ENCODE measurements at regions not wholly inside any gene's neighbourhood (a gene's known extent, or its start where the extent isn't known, plus 50 kb on each side); places are given as distances from the start of the nearest gene placed in this dataset.

- Mint-ChIP-seq H3K36me3 (ENCODE audit: low read depth, unreplicated experiment) (peaks cover 19% of the 10 kb centered on the region), H3K4me3 (ENCODE audit: unreplicated experiment) (no peak overlapping the region), H3K4me1 (ENCODE audit: low read depth, unreplicated experiment) (peaks cover 21% of the 10 kb centered on the region), H3K27ac (ENCODE audit: unreplicated experiment) (no peak overlapping the region), H3K9me3 (ENCODE audit: unreplicated experiment) (no peaks in the 10 kb centered on the region), H3K27me3 (ENCODE audit: low read depth, unreplicated experiment) (no peaks in the 10 kb centered on the region)
- H3K4me1 ChIP-seq (ENCODE audit: insufficient read depth, low read length) = no peaks in the 10 kb centered on the region
- H2AFZ ChIP-seq (ENCODE audit: low read depth, low read length) = no peak overlapping the region
- no peaks in the 10 kb centered on the region for H3K27me3 ChIP-seq (ENCODE audit: insufficient read depth, low read length)
- no peak overlapping the region for H3K4me2 ChIP-seq (ENCODE audit: low read length)
- no peak overlapping the region for H3K4me3 ChIP-seq (ENCODE audit: insufficient read depth, low read depth, low read length)
- no peak for TF ChIP-seq CTCF (IDR thresholded peaks at IDR 0.05; ENCODE audit: insufficient read depth, low read depth, low read length)
- no peak for TF ChIP-seq EZH2 (IDR thresholded peaks at IDR 0.05; ENCODE audit: insufficient read depth, low read length)
- H3K27ac ChIP-seq (ENCODE audit: low read depth, low read length) = no peak overlapping the region
- H4K20me1 ChIP-seq (ENCODE audit: insufficient read depth, low read length) = peaks cover 87% of the 10 kb centered on the region
- no peak for FAIRE-seq
- no peaks in the 10 kb centered on the region for H3K9me3 ChIP-seq (ENCODE audit: insufficient read depth, low read depth, low read length)
- H3K79me2 ChIP-seq (ENCODE audit: insufficient read depth, low read length) = peaks cover 95% of the 10 kb centered on the region
- no peak for DNase-seq (ENCODE audit: low read depth)
- H3K36me3 ChIP-seq (ENCODE audit: insufficient read depth, low read length) = peaks cover 8% of the 10 kb centered on the region
- H3K9ac ChIP-seq (ENCODE audit: low read length) = no peak overlapping the region
These were observed 120.4 kb downstream of the C9orf152 start for GRCh38 chr9:110087605-110088004.

- Histone ChIP-seq H3K4me2 (ENCODE audit: low read length) (no peak overlapping the region), H3K27me3 (ENCODE audit: insufficient read depth, low read length) (no peaks in the 10 kb centered on the region), H2AFZ (ENCODE audit: low read depth, low read length) (no peak overlapping the region), H3K4me3 (ENCODE audit: insufficient read depth, low read depth, low read length) (no peak overlapping the region), H3K9ac (ENCODE audit: low read length) (no peak overlapping the region), H3K79me2 (ENCODE audit: insufficient read depth, low read length) (peaks cover 95% of the 10 kb centered on the region), H3K36me3 (ENCODE audit: insufficient read depth, low read length) (peaks cover 8% of the 10 kb centered on the region), H3K4me1 (ENCODE audit: insufficient read depth, low read length) (no peaks in the 10 kb centered on the region), H4K20me1 (ENCODE audit: insufficient read depth, low read length) (peaks cover 87% of the 10 kb centered on the region), H3K27ac (ENCODE audit: low read depth, low read length) (no peak overlapping the region), H3K9me3 (ENCODE audit: insufficient read depth, low read depth, low read length) (no peaks in the 10 kb centered on the region)
- Mint-ChIP-seq H3K36me3 (ENCODE audit: low read depth, unreplicated experiment) (peaks cover 19% of the 10 kb centered on the region), H3K27me3 (ENCODE audit: low read depth, unreplicated experiment) (no peaks in the 10 kb centered on the region), H3K4me3 (ENCODE audit: unreplicated experiment) (no peak overlapping the region), H3K9me3 (ENCODE audit: unreplicated experiment) (no peaks in the 10 kb centered on the region), H3K4me1 (ENCODE audit: low read depth, unreplicated experiment) (peaks cover 19% of the 10 kb centered on the region), H3K27ac (ENCODE audit: unreplicated experiment) (no peak overlapping the region)
- DNase-seq (ENCODE audit: low read depth) = no peak
- TF ChIP-seq CTCF (IDR thresholded peaks at IDR 0.05; ENCODE audit: insufficient read depth, low read depth, low read length) (no peak), EZH2 (IDR thresholded peaks at IDR 0.05; ENCODE audit: insufficient read depth, low read length) (no peak)
- no peak for FAIRE-seq
These were observed 119.9 kb downstream of the C9orf152 start for GRCh38 chr9:110088099-110088498.

- TF ChIP-seq CTCF (IDR thresholded peaks at IDR 0.05; ENCODE audit: insufficient read depth, low read depth, low read length) (no peak), EZH2 (IDR thresholded peaks at IDR 0.05; ENCODE audit: insufficient read depth, low read length) (no peak)
- H3K4me1 ChIP-seq (ENCODE audit: insufficient read depth, low read length) = peaks cover 2% of the 10 kb centered on the region
- H3K36me3 ChIP-seq (ENCODE audit: insufficient read depth, low read length) = peaks cover 8% of the 10 kb centered on the region
- Mint-ChIP-seq H3K27ac (ENCODE audit: unreplicated experiment) (peak overlapping the region; percentile 44), H3K9me3 (ENCODE audit: unreplicated experiment) (no peaks in the 10 kb centered on the region), H3K36me3 (ENCODE audit: low read depth, unreplicated experiment) (peaks cover 14% of the 10 kb centered on the region), H3K4me1 (ENCODE audit: low read depth, unreplicated experiment) (peaks cover 17% of the 10 kb centered on the region), H3K4me3 (ENCODE audit: unreplicated experiment) (no peak overlapping the region), H3K27me3 (ENCODE audit: low read depth, unreplicated experiment) (no peaks in the 10 kb centered on the region)
- no peak overlapping the region for H3K4me2 ChIP-seq (ENCODE audit: low read length)
- no peak overlapping the region for H2AFZ ChIP-seq (ENCODE audit: low read depth, low read length)
- H3K79me2 ChIP-seq (ENCODE audit: insufficient read depth, low read length) = peaks cover 97% of the 10 kb centered on the region
- peaks cover 89% of the 10 kb centered on the region for H4K20me1 ChIP-seq (ENCODE audit: insufficient read depth, low read length)
- H3K9ac ChIP-seq (ENCODE audit: low read length) = no peak overlapping the region
- H3K27ac ChIP-seq (ENCODE audit: low read depth, low read length) = no peak overlapping the region
- H3K9me3 ChIP-seq (ENCODE audit: insufficient read depth, low read depth, low read length) = no peaks in the 10 kb centered on the region
- DNase-seq (ENCODE audit: low read depth) = no peak
- no peaks in the 10 kb centered on the region for H3K27me3 ChIP-seq (ENCODE audit: insufficient read depth, low read length)
- FAIRE-seq = no peak
- no peak overlapping the region for H3K4me3 ChIP-seq (ENCODE audit: insufficient read depth, low read depth, low read length)
These were observed 118.1 kb downstream of the C9orf152 start for GRCh38 chr9:110089681-110090370.
